Vagina (tissue), 2 donors: ENCODE measurements at regions not wholly inside any gene's neighbourhood (a gene's known extent, or its start where the extent isn't known, plus 50 kb on each side); places are given as distances from the start of the nearest gene placed in this dataset.
"Not testable (repeated sequence)": the region's sequence is repeated elsewhere in the genome, so short reads cannot be mapped to it uniquely, and the experiment has no call there.

Experiments used
- POLR2A ChIP-seq, 2 donors: fragments of 450-650 bp; IDR thresholded peaks; one replicate each; pipeline ENCODE4 v1.6.1; 2017; ENCODE audit warnings: antibody characterized with exemption in 2 of 2, mild to moderate bottlenecking in 2 of 2, moderate library complexity in 2 of 2
- TF ChIP-seq, protein P1 (sequence below), 3 experiments: fragments of 450-650 bp in 2 of 3; fragments of 200-600 bp in 1 of 3; sonication (generic) in 1 of 3; IDR thresholded peaks; one replicate each; pipeline ENCODE4 v1.5.1; 2017 to 2019; ENCODE audit warnings: antibody characterized with exemption in 3 of 3, mild to moderate bottlenecking in 2 of 3, moderate library complexity in 2 of 3

DNA sequence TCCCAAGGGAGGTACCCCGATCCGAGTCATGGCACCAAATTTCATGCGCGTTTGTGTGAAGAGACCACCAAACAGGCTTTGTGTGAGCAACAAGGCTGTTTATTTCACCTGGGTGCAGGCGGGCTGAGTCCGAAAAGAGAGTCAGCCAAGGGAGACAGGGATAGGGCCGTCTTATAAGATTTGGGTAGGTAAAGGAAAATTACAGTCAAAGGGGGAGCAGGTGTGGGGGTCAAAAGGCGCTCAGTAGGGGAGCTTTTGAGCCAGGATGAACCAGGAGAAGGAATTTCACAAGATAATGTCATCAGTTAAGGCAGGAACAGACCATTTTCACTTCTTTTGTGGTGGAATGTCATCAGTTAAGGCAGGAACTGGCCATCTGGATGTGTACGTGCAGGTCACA lies 1104.1 kb downstream of the OLFM4 start:
- TF ChIP-seq, protein P1, sequence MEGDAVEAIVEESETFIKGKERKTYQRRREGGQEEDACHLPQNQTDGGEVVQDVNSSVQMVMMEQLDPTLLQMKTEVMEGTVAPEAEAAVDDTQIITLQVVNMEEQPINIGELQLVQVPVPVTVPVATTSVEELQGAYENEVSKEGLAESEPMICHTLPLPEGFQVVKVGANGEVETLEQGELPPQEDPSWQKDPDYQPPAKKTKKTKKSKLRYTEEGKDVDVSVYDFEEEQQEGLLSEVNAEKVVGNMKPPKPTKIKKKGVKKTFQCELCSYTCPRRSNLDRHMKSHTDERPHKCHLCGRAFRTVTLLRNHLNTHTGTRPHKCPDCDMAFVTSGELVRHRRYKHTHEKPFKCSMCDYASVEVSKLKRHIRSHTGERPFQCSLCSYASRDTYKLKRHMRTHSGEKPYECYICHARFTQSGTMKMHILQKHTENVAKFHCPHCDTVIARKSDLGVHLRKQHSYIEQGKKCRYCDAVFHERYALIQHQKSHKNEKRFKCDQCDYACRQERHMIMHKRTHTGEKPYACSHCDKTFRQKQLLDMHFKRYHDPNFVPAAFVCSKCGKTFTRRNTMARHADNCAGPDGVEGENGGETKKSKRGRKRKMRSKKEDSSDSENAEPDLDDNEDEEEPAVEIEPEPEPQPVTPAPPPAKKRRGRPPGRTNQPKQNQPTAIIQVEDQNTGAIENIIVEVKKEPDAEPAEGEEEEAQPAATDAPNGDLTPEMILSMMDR (IDR thresholded peaks at IDR 0.05), result not testable (repeated sequence)
- not testable (repeated sequence) for TF ChIP-seq POLR2A (IDR thresholded peaks at IDR 0.05)
